Thoracic aorta (tissue), 2 donors: ENCODE measurements at regions not wholly inside any gene's neighbourhood (a gene's known extent, or its start where the extent isn't known, plus 50 kb on each side); places are given as distances from the start of the nearest gene placed in this dataset.

ENCODE experiments used
- ATAC-seq: fragments of 150-250 bp; one replicate; pipeline ENCODE4 v1.8.0; 2017; ENCODE audit warnings: low read depth; ENCODE audit not compliant: insufficient number of reproducible peaks, low FRiP score
- DNase-seq: peaks from one replicate; pipeline ENCODE4 v3.0.0-alpha.2; 2020; ENCODE audit warnings: low spot score
- H3K27ac ChIP-seq, 2 donors: fragments of 200-600 bp; sonication (generic); 1 replicate in 1 of 2; 2 replicates in 1 of 2; pipeline ENCODE4 v1.5.1; 2016; ENCODE audit warnings: mild to moderate bottlenecking in 2 of 2, moderate library complexity in 2 of 2
- H3K27me3 ChIP-seq: fragments of 200-600 bp; sonication (generic); replicated peaks from 2 replicates; pipeline ENCODE4 v1.6.0; 2016; ENCODE audit warnings: mild to moderate bottlenecking; ENCODE audit not compliant: insufficient read depth
- H3K36me3 ChIP-seq: fragments of 200-600 bp; sonication (generic); one replicate; pipeline ENCODE4 v1.5.1; 2016
- H3K4me1 ChIP-seq, 2 donors: fragments of 200-600 bp; sonication (generic); 1 replicate in 1 of 2; 2 replicates in 1 of 2; pipeline versions ENCODE4 v1.5.1 to v1.6.0; 2016; ENCODE audit warnings: low read depth in 2 of 2, mild to moderate bottlenecking in 1 of 2; ENCODE audit not compliant: control insufficient read depth in 1 of 2
- H3K4me3 ChIP-seq: fragments of 200-600 bp; sonication (generic); 2 replicates; pipeline ENCODE4 v1.5.1; 2016; ENCODE audit warnings: mild to moderate bottlenecking
- H3K9me3 ChIP-seq: fragments of 200-600 bp; sonication (generic); 2 replicates; pipeline ENCODE4 v1.5.1; 2016
- CTCF ChIP-seq: fragments of 200-600 bp; sonication (generic); IDR thresholded peaks from one replicate; pipeline ENCODE4 v1.5.1; 2019; ENCODE audit warnings: antibody characterized with exemption

GRCh38 chr12:87796961-87797516, 232.2 kb downstream of the C12orf50 start:
- H3K4me3 ChIP-seq: no peak overlapping the region
- TF ChIP-seq CTCF: no peak
- no peaks in the 10 kb centered on the region for H3K36me3 ChIP-seq
- no peak overlapping the region for H3K27ac ChIP-seq
- H3K9me3 ChIP-seq: no peaks in the 10 kb centered on the region
- H3K27me3 ChIP-seq: no peaks in the 10 kb centered on the region
- H3K4me1 ChIP-seq: peaks cover 0 to 16% of the 10 kb centered on the region in 2 donors
- DNase-seq (no peak), ATAC-seq (no peak)

- Histone ChIP-seq H3K9me3 (no peaks in the 10 kb centered on the region), H3K27me3 (no peaks in the 10 kb centered on the region), H3K4me3 (no peak overlapping the region), H3K4me1 (peaks cover 0 to 6% of the 10 kb centered on the region in 2 donors), H3K36me3 (no peaks in the 10 kb centered on the region), H3K27ac (no peak overlapping the region)
- no peak for ATAC-seq
- no peak for TF ChIP-seq CTCF
- DNase-seq: no peak
These were observed 233.6 kb downstream of the C12orf50 start for GRCh38 chr12:87795555-87795954.

- Histone ChIP-seq H3K27me3 (no peaks in the 10 kb centered on the region), H3K27ac (no peak overlapping the region), H3K36me3 (no peaks in the 10 kb centered on the region), H3K4me1 (peaks cover 0 to 2% of the 10 kb centered on the region in 2 donors), H3K9me3 (no peaks in the 10 kb centered on the region), H3K4me3 (no peak overlapping the region)
- ATAC-seq (no peak), DNase-seq (no peak)
- TF ChIP-seq CTCF: no peak
These were observed 234.3 kb downstream of the C12orf50 start for GRCh38 chr12:87794854-87795253.

- Histone ChIP-seq H3K36me3 (no peaks in the 10 kb centered on the region), H3K9me3 (no peaks in the 10 kb centered on the region), H3K27me3 (no peaks in the 10 kb centered on the region), H3K27ac (no peak overlapping the region), H3K4me1 (no peaks in the 10 kb centered on the region), H3K4me3 (no peak overlapping the region)
- no peak for ATAC-seq
- no peak for DNase-seq
- TF ChIP-seq CTCF: no peak
These were observed 236.1 kb downstream of the C12orf50 start for GRCh38 chr12:87793131-87793530.

GRCh38 chr12:87784350-87784749, 244.9 kb downstream of the C12orf50 start:
- no peaks in the 10 kb centered on the region for H3K36me3 ChIP-seq
- no peak overlapping the region for H3K27ac ChIP-seq
- ATAC-seq (no peak), DNase-seq (no peak)
- H3K4me1 ChIP-seq: peaks cover 0 to 7% of the 10 kb centered on the region in 2 donors
- no peak overlapping the region for H3K4me3 ChIP-seq
- no peaks in the 10 kb centered on the region for H3K9me3 ChIP-seq
- no peaks in the 10 kb centered on the region for H3K27me3 ChIP-seq
- no peak for TF ChIP-seq CTCF
